NB4 (cell line): ENCODE measurements at regions not wholly inside any gene's neighbourhood (a gene's known extent, or its start where the extent isn't known, plus 50 kb on each side); places are given as distances from the start of the nearest gene placed in this dataset.

Source experiments
- CTCF ChIP-seq: IDR thresholded peaks from one replicate; pipeline ENCODE4 v1.5.1; 2012; ENCODE audit warnings: low read depth, low read length
- MAX ChIP-seq: IDR thresholded peaks from 2 replicates; pipeline ENCODE4 v1.6.1; 2011; ENCODE audit warnings: low read depth, low read length
- MYC ChIP-seq: IDR thresholded peaks from 2 replicates; pipeline ENCODE4 v1.6.1; 2011; ENCODE audit warnings: low read depth, low read length
- POLR2A ChIP-seq: IDR thresholded peaks from 2 replicates; pipeline ENCODE4 v1.6.1; 2011; ENCODE audit warnings: mild to moderate bottlenecking; ENCODE audit not compliant: insufficient read length; ENCODE audit errors: extremely low read depth

GRCh38 chr2:220478305-220479058 is 851.1 kb downstream of the SLC4A3 start:
- TF ChIP-seq CTCF (no peak), POLR2A (no peak), MAX (no peak), MYC (no peak)
